Pancreas (tissue), 10 donors: ENCODE measurements at regions not wholly inside any gene's neighbourhood (a gene's known extent, or its start where the extent isn't known, plus 50 kb on each side); places are given as distances from the start of the nearest gene placed in this dataset.
"Not testable (repeated sequence)": the region's sequence is repeated elsewhere in the genome, so short reads cannot be mapped to it uniquely, and the experiment has no call there.

Experiments used
- ATAC-seq, 4 donors: fragments of 200-7000 bp; cut with Tn5 transposase; one replicate each; pipeline versions ENCODE4 v1.8.0 to v1.9.1; 2020; ENCODE audit warnings: mild to moderate bottlenecking in 4 of 4, moderate library complexity in 4 of 4
- DNase-seq, 6 donors: peaks; one replicate each; pipeline ENCODE4 v3.0.0-alpha.2; 2020
- FAIRE-seq: peaks from 2 replicates; lab custom pipeline; 2012; peaks lifted over from hg19 to GRCh38; lab: Jason Lieb, UNC
- H3K27ac ChIP-seq, 4 donors: fragments of 200-600 bp; sonication (generic); 1 replicate in 3 of 4; 2 replicates in 1 of 4; pipeline versions ENCODE4 v1.5.0 to v1.8.0; 2020
- H3K27me3 ChIP-seq, 4 donors: fragments of 200-600 bp; one replicate each; pipeline ENCODE4 v1.8.0; 2021
- H3K36me3 ChIP-seq, 3 donors: fragments of 200-600 bp; sonication (generic) in 1 of 3; one replicate each; pipeline versions ENCODE4 v1.5.0 to v1.8.0; 2020 to 2021
- H3K4me1 ChIP-seq, 3 donors: fragments of 200-600 bp; one replicate each; pipeline ENCODE4 v1.8.0; 2021
- H3K4me3 ChIP-seq, 4 donors: fragments of 200-600 bp; sonication (generic) in 2 of 4; one replicate each; pipeline versions ENCODE4 v1.5.0 to v1.8.0; 2020 to 2021
- H3K9me3 ChIP-seq, 4 donors: fragments of 200-600 bp; one replicate each; pipeline ENCODE4 v1.8.0; 2021
- CTCF ChIP-seq, 4 donors: fragments of 200-600 bp; sonication (generic) in 3 of 4; IDR thresholded peaks; one replicate each; pipeline versions ENCODE4 v1.5.0 to v1.8.0; 2021; ENCODE audit warnings: antibody characterized with exemption in 4 of 4
- WGBS, 2 donors: extraction: QIAGEN DNeasy Blood & Tissue Kit; methylation state at CpG; one replicate each; pipeline ENCODE4 v1.1.7; 2013; 5-methylcytosine and 5-hydroxymethylcytosine counted together
- intact Hi-C, 3 donors: fragments of 100-400 bp; cut with DNase I; formaldehyde crosslinking; loops; one replicate each; pipeline versions ENCODE4 v1.11.1 to v1.14.2; 2022
- donor health status: healthy with polysubstance abuse.
- donor health status: DM: no; HTN: no; CAD: no; lungs with moderate emphysema.
- donor health status: DM: no; HTN: no; CAD: no.
- donor health status: control.
- donor health status: control.
- donor health status: Bipolar disorder and iron deficiency.
- donor health status: DM: yes; HTN: yes; CAD: no.
- donor health status: DM: no; HTN: no; CAD: no.
- donor health status: DM: no; HTN: no; CAD: no.
- donor health status: DM: yes; HTN: yes; CAD: no.

DNA sequence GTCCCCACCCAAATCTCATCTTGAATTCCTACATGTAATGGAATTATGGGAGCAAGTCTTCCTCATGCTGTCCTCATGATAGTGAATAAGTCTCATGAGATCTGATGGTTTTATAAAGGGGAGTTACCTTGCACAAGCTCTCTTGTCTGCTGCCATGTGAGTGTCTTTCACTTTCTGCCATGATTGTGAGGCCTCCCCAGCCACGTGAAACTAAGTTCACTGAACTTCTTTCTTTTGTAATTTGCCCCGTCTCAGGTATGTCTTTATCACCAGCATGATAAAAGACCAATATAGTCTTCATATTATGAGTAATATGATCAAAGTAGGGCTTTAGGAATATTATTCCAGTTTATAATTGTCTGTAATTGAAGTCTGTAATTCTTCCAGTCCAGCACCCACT, 86.3 kb upstream of the ANO5 start:
- WGBS, 2 donors = 80 to 83% methylated on average over 2 of the region's 2 CpGs
- no peak for TF ChIP-seq CTCF (IDR thresholded peaks at IDR 0.05)
- Histone ChIP-seq H3K27me3 (no peaks in the 10 kb centered on the region), H3K9me3 (no peaks in the 10 kb centered on the region), H3K4me3 (no peak overlapping the region), H3K36me3 (no peaks in the 10 kb centered on the region), H3K4me1 (no peaks in the 10 kb centered on the region), H3K27ac (no peak overlapping the region)
- FAIRE-seq = no peak
- intact Hi-C loops = no loop called here
- no peak for DNase-seq
- no peak for ATAC-seq

DNA sequence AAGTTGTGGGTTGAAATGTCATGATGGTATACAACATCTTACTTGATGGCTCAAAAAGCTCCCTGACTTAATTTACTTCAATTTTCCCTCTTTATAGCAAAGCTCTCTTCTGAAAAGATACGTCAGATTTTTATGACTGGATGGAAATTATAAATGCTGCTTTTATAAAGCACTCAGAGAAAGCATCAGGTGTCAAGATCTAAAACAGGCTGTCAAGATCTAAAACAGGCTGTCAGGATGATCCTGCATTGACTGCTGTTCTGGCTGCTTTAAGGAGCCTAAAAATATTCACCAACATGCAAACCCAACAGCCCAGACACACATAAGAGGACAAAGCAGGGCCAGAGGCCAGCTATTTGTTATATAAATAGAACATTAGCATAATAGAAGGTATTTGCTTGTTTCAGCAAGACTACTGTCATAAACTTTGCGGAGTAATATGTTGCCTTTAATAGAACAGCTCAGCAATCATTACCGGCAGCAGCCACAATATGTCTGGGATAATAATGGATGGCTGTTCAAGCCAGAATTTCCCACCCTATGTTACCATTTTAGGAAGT, 77.3 kb upstream of the ANO5 start:
- Histone ChIP-seq H3K27me3 (no peaks in the 10 kb centered on the region), H3K27ac (no peak overlapping the region), H3K4me3 (no peak overlapping the region), H3K4me1 (no peaks in the 10 kb centered on the region), H3K36me3 (no peaks in the 10 kb centered on the region), H3K9me3 (no peaks in the 10 kb centered on the region)
- DNase-seq (no peak), ATAC-seq (no peak), FAIRE-seq (no peak)
- no peak for TF ChIP-seq CTCF (IDR thresholded peaks at IDR 0.05)
- intact Hi-C loops = no loop called here
- WGBS, 2 donors = 60 to 69% methylated on average over 3 of the region's 3 CpGs

DNA sequence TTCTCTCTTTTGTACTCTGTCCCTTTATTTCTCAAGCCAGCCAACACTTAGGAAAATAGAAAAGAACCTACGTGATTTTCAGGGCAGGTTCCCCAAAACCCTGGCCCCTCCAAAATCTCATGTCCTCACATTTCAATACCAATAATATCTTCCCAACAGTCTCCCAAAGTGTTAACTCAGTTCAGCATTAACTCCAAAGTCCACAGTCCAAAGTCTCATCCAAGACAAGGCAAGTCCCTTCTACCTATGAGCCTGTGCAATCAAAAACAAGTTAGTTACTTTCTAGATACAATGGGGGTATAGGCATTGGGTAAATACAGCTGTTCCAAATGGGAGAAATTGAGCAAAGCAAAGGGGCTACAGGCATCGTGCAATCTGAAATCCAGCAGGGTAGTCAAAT, 64.9 kb upstream of the ANO5 start:
- H3K9me3 ChIP-seq, FAIRE-seq, H3K4me1 ChIP-seq, H3K36me3 ChIP-seq, H3K4me3 ChIP-seq, DNase-seq, H3K27ac ChIP-seq, ATAC-seq, H3K27me3 ChIP-seq: not testable (repeated sequence)
- intact Hi-C loops = loop anchor here in 1 of 3 donors (5.0 kb wide), 1 partner anchor 196 kb away; no protein-coding TSS in a partner anchor
- 65 to 78% methylated on average over 2 of the region's 2 CpGs for WGBS, 2 donors

DNA sequence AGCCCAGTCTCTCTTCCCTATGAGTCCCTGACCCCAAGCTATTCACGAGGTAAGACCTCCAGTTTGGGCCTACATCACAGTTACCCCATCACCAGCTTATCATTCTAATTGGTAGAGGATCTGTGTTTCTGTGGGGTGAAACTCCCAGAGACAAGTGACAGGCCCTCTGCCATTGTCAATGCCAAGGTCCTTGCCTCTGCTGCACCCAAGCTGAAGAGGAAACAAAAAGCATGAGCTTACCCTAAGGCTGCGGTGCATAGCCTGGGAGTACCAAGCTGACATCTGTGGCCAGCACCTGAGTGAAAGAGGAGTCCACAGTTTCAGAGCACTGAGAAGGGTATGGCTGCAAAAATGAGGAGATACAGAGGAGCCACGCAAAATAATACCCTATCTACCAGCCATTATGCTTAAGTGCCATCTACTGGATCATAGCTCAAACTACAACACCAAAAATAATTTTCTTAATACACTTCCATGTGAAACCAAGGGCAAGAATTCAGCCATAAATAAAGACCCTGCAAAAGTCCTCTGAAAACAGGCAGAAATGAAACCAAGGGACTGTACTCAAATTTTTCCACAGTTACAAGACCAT, 62.3 kb upstream of the ANO5 start:
- no peak for FAIRE-seq
- H3K36me3 ChIP-seq = no peaks in the 10 kb centered on the region
- no peak overlapping the region for H3K27ac ChIP-seq
- no peak overlapping the region for H3K4me3 ChIP-seq
- peak; percentile 66 to 92 (median 86) for ATAC-seq
- DNase-seq = no peak
- no peaks in the 10 kb centered on the region for H3K9me3 ChIP-seq
- no peaks in the 10 kb centered on the region for H3K27me3 ChIP-seq
- TF ChIP-seq CTCF (IDR thresholded peaks at IDR 0.05) = peak in 3 of 4 donors; percentile 43 to 49 (median 49)
- H3K4me1 ChIP-seq = no peaks in the 10 kb centered on the region
- intact Hi-C loops = loop anchor here in 1 of 3 donors (10.0 kb wide), 1 partner anchor 196 kb away; no protein-coding TSS in a partner anchor
- 36 to 47% methylated on average over 3 of the region's 3 CpGs for WGBS, 2 donors

- Histone ChIP-seq H3K36me3 (no peaks in the 10 kb centered on the region), H3K27ac (no peak overlapping the region), H3K4me3 (no peak overlapping the region), H3K4me1 (no peaks in the 10 kb centered on the region), H3K9me3 (no peaks in the 10 kb centered on the region), H3K27me3 (no peaks in the 10 kb centered on the region)
- FAIRE-seq (no peak), DNase-seq (no peak), ATAC-seq (no peak)
- no peak for TF ChIP-seq CTCF (IDR thresholded peaks at IDR 0.05)
- intact Hi-C loops = loop anchor here in 1 of 3 donors (10.0 kb wide), 1 partner anchor 199 kb away; no protein-coding TSS in a partner anchor
Observed at GRCh38 chr11:22133776-22134175, 59.1 kb upstream of the ANO5 start.
